Activated CD4-positive, CD25-positive, alpha-beta regulatory T cell treated with anti-CD3 and anti-CD28 coated beads, Interleukin-2, amount 50 U/mL, for 72 hours (primary cell): ENCODE measurements at regions not wholly inside any gene's neighbourhood (a gene's known extent, or its start where the extent isn't known, plus 50 kb on each side); places are given as distances from the start of the nearest gene placed in this dataset.

Experiments
- DNase-seq: peaks from one replicate; pipeline ENCODE4 v3.0.0; 2021

DNA sequence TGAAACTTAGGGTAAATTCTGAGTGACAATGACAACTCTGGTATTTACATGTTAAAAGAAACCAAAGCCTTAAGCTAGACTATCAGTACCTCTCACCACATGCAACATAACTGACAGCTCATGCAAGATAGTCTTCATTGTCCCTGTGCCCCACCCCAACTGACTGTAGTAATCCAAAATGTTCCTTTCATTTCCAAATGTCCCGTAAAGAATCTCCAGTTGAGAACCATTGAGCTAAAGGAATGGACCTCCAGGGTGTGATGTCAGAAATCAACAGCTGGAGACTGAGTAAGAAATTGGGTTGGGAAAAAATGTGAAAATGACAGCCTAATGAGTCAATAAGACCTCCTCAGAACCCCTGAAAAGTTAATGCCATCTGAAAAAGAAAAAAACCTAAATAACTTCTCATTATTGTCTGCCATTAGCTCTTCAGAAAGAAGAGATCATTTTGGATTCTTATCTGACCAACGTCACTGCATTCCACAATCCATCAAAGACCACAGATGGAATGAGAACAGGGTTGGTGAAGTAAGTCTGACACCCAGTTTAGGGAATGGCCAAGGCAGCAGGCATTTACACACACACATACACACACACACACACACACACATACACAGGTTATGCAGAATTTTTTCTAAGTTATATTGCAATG, 51.7 kb upstream of the ACVR2A start:
- DNase-seq = no peak

DNA sequence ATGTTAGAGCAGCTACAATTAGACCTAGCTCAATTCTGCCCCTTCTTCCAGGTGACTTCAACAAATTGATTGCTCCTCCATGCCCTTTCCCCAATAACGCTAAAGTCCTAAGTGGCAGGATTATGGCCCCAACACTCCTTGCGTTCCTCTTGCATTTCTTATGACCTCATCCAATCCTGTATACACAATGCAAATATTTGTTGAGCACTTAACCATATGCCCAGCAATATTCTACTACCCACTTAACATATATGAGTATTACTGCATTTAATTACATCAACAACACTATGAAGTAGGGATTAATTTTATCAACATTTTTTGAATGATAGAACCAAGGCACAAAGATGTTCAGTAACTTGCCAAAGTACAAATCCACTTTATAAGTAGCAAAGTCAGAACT, 54.2 kb upstream of the ACVR2A start:
- no peak for DNase-seq

DNA sequence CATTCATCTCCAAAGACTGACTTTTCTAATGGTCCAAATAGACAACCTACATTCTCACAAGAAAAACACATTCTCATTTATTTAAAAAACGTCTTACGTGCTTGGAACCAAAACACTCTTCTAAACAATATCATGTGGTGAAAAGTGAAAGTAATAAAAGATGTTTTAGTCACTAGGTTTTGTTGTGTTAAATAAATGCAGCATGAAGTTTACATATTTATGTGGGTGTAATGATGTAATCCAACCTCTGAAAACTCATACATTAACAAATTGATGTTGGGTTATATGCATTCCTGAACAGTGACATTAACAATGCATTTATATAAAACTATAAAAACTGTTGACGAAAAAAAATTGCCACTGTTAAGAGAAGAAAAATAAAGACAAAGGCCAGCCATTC, 55.1 kb upstream of the ACVR2A start:
- no peak for DNase-seq

DNA sequence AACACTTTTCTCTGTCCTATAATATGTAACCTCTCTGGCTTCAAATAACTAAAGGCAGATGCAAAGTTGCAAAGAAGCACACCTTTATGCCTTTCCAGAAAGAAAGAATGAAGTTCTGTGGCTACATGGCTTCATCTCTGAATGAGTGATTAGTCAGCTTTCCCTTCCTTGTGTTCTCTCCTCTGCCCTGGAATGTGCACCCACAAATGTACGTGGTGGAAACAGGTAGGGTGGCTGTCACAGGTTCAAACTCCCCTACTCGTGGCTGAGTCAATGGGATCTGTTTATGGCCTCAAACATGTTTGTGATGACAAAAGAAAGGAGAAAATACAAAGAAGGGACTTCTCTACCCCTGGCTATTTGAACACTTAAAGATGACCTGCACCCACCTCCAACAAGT, 55.5 kb upstream of the ACVR2A start:
- DNase-seq = no peak

DNA sequence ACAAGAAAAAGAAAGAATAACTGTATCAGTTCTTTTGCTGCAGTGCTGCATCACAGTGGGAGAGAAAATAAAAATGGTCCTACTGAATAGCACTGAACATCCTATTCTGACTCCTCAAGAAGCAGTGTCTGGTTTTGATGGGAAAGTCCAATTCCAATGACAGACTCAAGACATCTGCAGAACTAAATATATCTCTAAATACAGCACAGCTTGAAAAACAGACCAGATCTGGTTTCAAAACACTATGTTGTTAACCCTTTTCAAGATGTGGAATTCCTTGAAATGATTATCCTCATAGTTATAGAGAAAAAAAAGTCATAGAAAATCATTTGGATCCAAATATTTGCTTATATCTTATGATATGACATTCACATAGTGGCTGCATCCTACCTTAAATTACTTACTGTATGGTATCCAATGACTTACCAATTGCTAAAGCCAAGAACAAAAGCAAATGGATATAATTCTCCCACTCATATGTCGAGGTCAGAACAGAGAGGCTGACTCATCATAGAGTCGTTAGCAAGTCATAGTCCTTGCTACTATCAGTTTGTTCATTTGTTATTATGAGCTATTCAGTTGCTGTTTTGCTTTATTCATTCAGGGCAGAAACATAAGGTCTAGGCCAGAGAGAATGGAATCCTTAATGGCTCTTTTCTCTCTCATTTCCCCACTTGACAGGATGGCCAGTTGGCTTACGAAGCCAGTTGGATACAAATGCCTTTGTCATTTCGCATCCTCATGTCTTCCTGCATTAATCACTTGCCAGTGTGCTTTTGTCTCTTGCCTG, 62.5 kb upstream of the ACVR2A start:
- no peak for DNase-seq

DNA sequence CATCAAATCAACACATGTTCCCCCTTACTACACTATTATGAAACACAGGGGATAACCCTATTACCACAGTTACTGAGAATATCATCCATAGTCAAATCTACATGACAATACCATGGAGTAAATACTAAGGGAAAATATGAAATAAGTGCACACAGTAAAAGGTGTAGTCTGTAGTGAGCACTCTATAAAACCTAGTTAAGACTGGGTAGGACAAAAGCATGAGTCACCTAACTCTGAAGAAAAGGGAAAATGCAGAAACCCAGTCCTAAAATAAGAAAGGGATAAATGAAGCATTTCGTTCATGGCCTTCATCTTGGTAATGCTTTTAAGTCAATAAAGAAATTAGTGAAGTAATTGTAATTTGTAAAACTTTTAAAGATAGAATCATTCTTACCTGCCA, 65.4 kb upstream of the ACVR2A start:
- DNase-seq = no peak

DNA sequence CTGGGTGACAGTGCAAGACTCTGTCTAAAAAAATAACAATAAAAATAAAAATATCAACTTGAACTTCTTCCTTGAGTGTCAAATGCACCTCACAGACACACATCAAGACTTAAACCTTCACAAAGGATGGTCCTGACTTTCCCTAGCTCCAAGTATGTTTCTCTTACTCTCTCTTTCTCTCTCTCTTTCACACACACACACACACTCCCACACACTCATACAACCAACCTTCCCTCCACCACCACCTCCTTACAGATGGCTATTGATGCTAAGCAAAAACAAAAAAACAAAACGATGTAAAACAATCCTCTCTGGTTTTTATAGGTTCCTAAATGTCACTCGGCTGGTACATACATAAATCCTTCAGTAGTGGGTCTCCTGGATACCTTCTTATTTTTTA, 67.4 kb upstream of the ACVR2A start:
- no peak for DNase-seq

DNA sequence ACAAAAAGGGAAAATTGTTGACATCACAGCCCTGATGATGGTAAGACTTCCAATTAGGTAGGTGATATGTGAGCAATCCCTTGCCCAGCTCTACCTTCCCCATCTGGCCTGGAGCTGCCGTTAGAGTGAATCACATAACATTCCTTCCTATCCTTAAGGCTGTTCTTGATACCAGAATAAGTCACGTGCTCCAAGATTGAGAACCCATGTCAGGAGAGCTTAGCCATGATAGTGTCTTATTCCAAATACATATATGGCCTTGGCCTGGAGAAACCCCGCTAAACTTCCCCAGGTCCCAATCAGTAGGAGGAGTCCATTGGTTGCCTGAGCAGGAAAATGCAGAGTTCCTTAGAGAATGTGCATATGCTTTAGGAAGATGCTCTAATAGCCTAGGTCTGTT, 70.0 kb upstream of the ACVR2A start:
- DNase-seq = no peak

DNA sequence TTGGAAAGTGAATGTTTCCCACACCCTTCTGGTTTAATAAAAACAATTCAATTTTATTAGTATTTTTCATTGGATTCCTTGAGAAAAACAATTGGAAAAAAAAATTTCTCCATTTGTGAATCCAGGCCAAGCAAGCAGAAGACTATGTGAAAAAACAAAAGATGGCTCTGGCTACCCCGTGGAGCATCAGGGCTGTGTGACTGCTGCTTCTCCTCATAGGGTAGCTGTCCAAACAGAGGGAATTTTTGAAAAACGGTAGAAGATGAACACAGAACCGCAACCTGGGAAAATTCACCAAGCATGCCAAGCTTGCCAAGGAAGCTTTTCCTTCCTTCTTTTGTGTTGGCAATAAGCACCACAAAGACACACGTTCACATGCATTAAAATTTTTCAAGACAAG, 71.3 kb upstream of the ACVR2A start:
- no peak for DNase-seq

DNA sequence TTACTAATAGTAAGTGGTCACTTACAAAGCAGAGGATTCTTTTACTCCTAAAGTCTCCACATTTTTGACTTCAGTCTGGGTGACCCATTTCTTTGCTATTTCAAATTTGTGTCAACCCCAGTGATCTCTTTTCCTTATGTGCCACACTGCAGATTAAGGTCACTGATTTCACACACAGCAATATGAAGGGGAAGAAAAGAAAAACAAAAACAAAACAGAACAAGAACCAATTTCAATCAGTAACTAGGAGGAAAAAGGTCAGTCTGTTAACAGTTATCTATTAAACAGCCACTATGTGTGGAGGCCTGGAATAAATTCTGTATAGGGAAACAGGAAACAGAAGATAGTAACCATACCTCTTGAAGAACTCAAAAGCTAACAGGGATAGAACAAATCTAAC, 72.0 kb upstream of the ACVR2A start:
- DNase-seq = no peak

DNA sequence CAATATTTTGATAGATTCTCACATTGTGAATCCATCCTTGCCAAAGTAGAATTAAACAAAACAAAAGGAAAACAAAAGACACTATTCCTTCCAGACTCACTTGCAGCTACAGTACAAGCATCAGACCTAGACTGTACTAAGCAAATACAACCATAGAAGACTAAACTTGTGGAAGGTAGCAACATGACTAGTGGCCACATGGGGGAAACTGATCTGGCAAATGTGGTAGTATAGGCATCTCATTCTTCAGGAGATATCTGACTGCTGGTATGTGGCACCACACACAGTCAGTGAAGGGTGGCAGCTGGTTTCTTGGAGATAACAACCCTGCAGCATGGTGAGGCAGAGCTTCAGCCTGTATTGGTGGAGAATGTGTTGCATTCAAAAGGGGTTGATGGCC, 81.0 kb upstream of the ACVR2A start:
- no peak for DNase-seq

DNA sequence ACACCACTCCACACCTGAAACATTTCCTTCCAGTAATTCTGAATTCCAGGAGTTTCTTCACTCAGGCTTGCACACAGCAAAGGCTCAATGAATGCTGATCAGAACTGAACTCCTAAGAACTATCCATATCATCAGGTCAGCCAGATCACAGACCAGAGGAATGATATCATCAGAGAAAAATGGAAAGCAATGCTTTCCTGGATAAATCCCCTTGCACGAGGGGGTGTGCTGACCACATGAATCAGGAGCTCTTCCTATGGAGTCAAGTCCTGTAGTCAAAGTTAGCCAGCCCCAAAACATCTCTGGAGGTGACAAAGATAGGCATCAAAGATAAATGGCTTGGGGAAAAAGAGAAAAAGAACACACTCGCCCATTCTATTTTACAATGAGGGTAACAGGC, 83.8 kb upstream of the ACVR2A start:
- DNase-seq = no peak

DNA sequence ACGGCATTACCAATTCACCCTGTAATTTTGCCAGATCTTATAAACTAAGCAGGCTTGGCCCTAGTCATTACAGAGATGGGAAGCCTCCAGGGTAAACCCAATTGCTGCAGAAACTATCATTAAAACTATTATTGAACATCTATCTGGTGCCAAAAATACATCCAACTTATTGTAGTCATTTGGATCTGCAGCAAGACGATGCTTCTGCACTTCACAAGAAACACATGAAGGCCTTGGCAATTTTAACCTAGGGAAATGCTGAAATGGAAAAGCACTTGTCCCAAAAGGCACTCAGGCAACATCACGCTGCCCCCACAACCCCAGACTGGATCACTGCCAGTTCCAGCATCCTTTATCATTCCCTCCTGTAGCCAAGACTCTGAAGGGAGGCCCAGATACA, 85.3 kb upstream of the ACVR2A start:
- no peak for DNase-seq

DNA sequence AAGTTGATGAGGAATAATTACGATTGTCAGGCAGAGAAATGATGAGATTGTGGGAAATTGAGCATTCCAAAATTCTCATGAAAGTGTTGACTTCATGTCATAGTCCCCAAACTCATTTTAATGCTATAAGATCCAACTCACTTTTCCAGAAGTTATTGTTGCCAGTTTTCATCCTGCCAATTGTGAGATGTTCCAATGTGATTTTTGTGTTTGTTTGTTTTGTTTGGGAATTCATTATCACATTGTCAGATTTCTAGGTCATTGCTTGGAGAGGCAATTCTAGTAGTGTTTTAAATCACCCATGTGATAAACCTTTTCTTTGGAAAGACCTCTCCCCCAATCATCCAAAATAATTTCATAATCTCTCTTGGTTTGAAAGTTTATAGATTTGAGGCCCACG, 86.0 kb upstream of the ACVR2A start:
- DNase-seq = no peak

DNA sequence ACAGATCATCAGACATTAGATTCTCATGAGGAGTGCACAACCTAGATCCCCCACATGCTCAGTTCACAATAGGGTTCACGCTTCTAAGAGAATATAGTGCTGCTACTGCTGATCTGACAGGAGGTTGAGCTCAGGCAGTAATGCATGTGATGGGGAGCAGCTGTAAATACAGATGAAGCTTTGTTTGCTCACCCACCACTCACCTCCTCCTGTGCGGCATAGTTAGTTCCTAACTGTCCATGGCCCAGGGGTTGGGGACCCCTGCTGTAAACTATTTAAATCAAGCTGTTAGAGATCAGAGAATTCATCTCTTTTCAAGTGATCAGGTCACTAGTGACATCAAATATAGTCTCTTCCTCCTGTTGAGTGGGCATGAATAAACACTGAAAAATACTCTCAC, 88.8 kb upstream of the ACVR2A start:
- no peak for DNase-seq

DNA sequence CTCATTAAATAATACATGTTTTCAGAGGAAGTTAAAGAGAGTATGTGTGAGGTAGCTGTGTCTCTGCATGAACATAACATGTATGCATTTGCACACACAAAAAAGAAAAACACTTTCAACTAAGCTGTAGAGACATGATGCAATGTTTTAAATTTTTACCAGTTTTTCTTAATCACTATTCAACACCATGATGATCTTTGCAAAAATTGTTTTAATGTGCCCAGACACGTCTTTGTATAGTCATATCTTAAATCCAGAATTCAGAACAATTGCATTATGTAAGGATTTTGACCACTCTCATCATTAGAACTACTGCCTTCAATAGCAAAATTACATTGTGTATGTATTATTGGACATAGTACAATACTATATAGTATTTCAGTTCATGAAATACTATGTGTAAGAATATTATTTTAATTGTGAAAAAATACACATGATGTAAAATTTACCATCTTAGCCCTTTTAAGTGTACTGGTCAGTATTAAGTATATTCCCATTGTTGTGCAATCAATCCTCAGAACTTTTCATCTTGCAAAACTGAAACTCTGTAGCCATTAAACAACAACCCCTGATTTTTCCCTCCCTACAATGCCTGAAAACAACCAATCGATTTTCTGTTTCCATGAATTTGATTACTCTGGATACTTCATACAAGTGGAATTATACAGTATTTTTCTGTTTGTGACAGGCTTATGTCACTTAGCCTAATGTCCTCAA, 104.5 kb upstream of the ACVR2A start:
- DNase-seq = no peak

DNA sequence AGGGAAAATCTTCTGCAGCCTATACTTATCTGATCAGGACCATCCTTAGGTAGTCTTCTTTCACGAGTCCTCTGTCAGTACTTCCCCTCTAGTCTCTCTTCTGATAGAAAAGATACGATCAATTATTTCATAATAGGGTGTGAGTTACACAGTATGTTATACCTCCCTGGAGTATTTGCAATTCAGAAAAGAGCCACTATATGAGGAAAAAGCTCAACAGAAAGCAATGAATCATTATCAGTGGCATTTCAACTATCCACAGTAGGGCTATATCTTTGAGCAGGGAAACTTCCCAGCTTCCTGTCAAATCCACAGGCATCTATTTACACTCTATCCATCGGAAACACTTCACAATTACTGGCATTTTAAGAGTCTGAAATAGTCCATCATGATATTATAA, 105.3 kb upstream of the ACVR2A start:
- no peak for DNase-seq

DNA sequence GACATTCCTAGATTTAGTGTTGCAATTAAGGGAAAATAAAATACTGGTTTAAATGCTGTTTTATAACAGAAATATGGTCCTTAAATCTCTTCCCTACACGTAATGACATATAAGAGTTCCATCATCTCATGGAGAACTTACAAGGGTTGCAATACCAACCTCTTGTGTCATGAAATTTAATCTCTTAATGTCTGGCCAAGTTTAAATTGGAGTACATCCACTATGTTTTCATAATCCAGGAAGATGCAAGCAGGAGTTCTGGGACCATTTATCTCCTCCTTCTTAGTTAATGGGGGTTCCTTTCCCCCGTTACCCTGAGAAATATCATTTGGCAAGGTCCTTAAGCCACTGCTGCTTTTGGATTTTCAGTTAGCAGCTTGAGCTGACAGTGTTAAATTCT, 126.0 kb upstream of the ACVR2A start:
- no peak for DNase-seq

DNA sequence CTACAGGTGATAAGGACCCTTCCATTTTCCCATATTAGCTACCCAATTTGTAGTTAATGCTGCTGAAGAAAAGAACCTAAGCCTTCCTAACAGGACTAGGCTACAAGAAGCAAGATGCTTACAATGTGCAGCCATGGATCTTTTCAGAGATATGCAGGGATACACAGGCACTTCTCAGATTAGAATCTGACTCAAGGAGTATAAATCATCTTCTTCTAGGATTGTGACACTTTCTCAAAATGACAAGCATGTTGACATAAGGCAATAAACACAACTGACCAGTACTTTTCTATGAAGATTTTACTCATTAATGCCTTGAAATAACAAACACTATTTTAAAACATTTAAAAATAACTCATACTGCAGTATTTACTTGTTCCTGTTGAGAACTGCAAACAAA, 127.9 kb upstream of the ACVR2A start:
- DNase-seq = no peak

DNA sequence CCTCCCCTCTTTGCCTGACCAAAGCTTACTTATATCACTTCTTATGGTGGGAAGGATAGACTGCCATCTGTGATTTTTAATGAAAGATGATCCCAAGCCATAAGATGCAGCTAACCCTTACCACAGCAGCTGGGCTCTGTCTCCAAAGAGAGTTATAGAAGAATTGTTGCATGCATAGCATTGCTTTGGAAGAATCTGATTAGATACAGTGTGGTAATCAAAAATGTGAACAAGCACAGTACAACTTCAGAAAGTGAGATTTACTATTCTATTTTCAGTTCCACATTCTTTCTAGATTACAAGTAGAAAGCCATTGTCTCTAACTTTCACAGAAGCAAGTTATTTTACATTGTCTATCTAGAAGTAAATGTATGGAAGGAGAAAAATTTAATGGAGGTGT, 129.0 kb upstream of the ACVR2A start:
- no peak for DNase-seq

DNA sequence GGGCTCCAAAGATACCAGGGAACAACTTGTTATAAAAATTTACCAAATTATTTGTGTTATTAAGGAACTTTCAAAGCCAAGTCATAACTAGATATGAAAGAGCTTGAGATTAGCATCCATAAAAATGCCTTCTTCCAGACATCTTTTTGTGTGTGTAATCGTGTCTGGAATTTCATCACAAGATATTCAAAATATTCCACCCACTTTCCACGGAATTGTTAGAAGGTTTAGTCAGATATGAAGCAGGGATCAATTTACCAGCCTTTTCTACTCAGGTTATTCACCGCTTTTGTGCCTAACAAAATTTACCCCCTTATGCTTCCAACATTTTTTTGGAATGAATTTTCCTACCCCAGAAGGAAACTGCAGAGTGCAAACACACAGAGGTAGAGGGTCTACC, 130.2 kb upstream of the ACVR2A start:
- DNase-seq = no peak

DNA sequence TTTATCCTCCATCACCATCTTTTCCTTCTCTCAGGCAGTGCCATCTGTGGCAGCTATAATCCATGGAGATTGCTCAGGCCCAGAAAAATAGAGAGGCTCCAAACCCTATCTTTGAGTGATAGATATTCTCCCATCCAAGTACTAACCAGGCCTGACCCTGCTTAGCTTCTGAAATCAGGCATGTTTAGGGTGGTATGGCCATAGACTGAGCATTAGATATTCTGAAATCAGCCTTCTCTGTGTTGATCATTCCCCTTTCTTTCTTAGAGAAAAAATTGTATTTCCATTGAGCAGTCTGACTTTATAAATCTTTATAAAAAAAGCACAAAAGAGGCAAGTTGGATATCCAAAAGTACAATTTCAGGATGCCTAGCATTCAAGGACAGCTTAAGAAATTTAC, 131.5 kb upstream of the ACVR2A start:
- no peak for DNase-seq

DNA sequence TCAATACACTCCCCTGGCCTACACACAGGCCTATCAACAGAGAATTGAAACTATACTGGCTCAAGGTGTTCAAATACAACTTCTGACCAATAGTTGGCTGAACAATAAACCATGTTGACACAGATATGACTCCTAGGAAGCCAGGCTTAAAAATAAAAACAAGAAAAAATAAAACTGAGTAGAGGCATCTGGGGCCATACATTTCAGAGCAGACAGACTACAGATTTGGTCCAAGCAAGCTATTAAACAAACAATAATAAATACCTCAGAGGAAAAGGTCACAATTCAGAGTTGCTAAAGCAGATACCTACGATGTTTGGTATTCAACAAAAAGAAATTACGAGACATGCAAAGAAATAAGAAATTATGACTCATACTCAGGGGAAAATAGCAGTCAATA, 132.8 kb upstream of the ACVR2A start:
- no peak for DNase-seq

DNA sequence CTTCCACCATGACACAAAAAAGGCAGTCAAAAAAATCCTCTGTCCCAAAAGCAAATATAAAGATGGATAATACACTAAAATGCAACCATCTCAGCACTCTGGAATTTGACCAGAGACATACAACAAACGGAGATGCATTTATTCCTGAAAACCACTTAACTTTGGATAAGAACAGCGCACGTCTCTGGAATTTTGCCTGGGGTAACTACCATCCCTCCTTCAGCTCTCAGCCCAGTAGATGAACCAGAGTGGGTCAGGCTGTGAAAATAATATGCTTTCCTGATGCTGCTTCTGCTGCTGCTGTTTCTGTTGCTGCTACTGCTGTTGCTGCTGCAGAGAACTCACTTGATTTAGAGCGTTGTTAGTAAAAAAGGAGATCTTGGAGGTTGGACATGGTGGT, 133.8 kb upstream of the ACVR2A start:
- no peak for DNase-seq
